Heart left ventricle (tissue), 16 donors: ENCODE measurements at regions not wholly inside any gene's neighbourhood (a gene's known extent, or its start where the extent isn't known, plus 50 kb on each side); places are given as distances from the start of the nearest gene placed in this dataset.

Experiments
- ATAC-seq, 4 donors: fragments of 200-7000 bp; cut with Tn5 transposase; one replicate each; pipeline ENCODE4 v1.9.1; 2020 to 2022; ENCODE audit warnings: moderate library complexity in 4 of 4, mild to moderate bottlenecking in 3 of 4, moderate number of reproducible peaks in 1 of 4
- DNase-seq, 5 donors: peaks; one replicate each; pipeline ENCODE4 v3.0.0-alpha.2; 2020
- H3K27ac ChIP-seq, 12 donors: fragments of 200-600 bp; sonication (generic) in 4 of 12; one replicate each; pipeline versions ENCODE4 v1.5.0 to v1.8.0; 2016 to 2022; ENCODE audit warnings: mild to moderate bottlenecking in 2 of 12
- H3K27me3 ChIP-seq, 9 donors: fragments of 200-600 bp; sonication (generic) in 2 of 9; one replicate each; pipeline versions ENCODE4 v1.5.1 to v1.8.0; 2016 to 2022; ENCODE audit warnings: mild to moderate bottlenecking in 3 of 9
- H3K36me3 ChIP-seq, 9 donors: fragments of 200-600 bp; sonication (generic) in 2 of 9; one replicate each; pipeline versions ENCODE4 v1.5.0 to v1.8.0; 2018 to 2022; ENCODE audit warnings: mild to moderate bottlenecking in 2 of 9
- H3K4me1 ChIP-seq, 12 donors: fragments of 200-600 bp; sonication (generic) in 4 of 12; one replicate each; pipeline versions ENCODE4 v1.5.0 to v1.8.0; 2016 to 2022; ENCODE audit warnings: mild to moderate bottlenecking in 3 of 12
- H3K4me3 ChIP-seq, 12 donors: fragments of 200-600 bp; sonication (generic) in 4 of 12; one replicate each; pipeline versions ENCODE4 v1.5.0 to v1.8.0; 2017 to 2022; ENCODE audit warnings: mild to moderate bottlenecking in 9 of 12, moderate library complexity in 4 of 12
- H3K9me3 ChIP-seq, 12 donors: fragments of 200-600 bp; sonication (generic) in 4 of 12; one replicate each; pipeline versions ENCODE4 v1.5.0 to v1.8.0; 2016 to 2022; ENCODE audit warnings: mild to moderate bottlenecking in 1 of 12
- CTCF ChIP-seq, 12 donors: fragments of 200-600 bp; sonication (generic) in 4 of 12; IDR thresholded peaks; one replicate each; pipeline versions ENCODE4 v1.5.0 to v1.8.0; 2018 to 2022; ENCODE audit warnings: antibody characterized with exemption in 12 of 12, mild to moderate bottlenecking in 5 of 12
- POLR2A ChIP-seq, 2 donors: fragments of 450-650 bp; IDR thresholded peaks; one replicate each; pipeline ENCODE4 v1.6.1; 2017; ENCODE audit warnings: antibody characterized with exemption in 2 of 2, mild to moderate bottlenecking in 2 of 2, moderate library complexity in 2 of 2
- WGBS, 4 donors: extraction: QIAGEN DNeasy Blood & Tissue Kit in 2 of 4; methylation state at CpG; one replicate each; pipeline versions ENCODE4 v1.1.5 to v1.1.7; 2013 to 2018; 5-methylcytosine and 5-hydroxymethylcytosine counted together
- intact Hi-C, 10 donors: fragments of 100-400 bp; cut with DNase I; formaldehyde crosslinking; loops; one replicate each; pipeline versions ENCODE4 v1.11.1 to v1.14.2; 2022
- donor health status: ischemic (EF 13 %, LVEDD 7.1; RV severe dilation, severe dysfunction).
- donor health status: healthy with polysubstance abuse.
- donor health status: DM: no; HTN: yes; CAD: no.
- donor health status: DM: no; HTN: no; CAD: no.
- donor health status: ischemic (EF 25% LVEDD 6.9; RV normal size, moderate dysfunction).
- donor health status: ischemic (EF 25% LVEDD 5.7; RV mildly dilated, moderate dysfunction).
- donor health status: healthy.
- donor health status: DM: yes; HTN: yes; CAD: no.
- donor health status: ischemic (EF 35%, LVEDD 5.7; RV mildly dilated, moderate dysfunction).
- donor health status: nonischemic (EF 11% LVEDD 7.7; RV severe dilation, severe dysfunction).
- donor health status: DM: yes; HTN: yes; CAD: no.
- donor health status: PGD.
- donor health status: ischemic (EF 29% LVEDD 5.4; RV normal size, mild dysfunction).
- donor health status: nonischemic (EF 23%, LVEDD 6.1; RV moderate dilation, normal function).

GRCh38 chr20:20799716-20800312 lies 87.4 kb upstream of the RALGAPA2 start:
- no peak for DNase-seq
- Histone ChIP-seq H3K4me1 (peaks cover 0 to 6% (median 0%) of the 10 kb centered on the region in 12 donors), H3K9me3 (no peaks in the 10 kb centered on the region), H3K27me3 (no peaks in the 10 kb centered on the region), H3K4me3 (no peak overlapping the region), H3K36me3 (no peaks in the 10 kb centered on the region), H3K27ac (no peak overlapping the region)
- 82 to 89% (median 82%) methylated on average over 6 of the region's 6 CpGs for WGBS, 4 donors
- TF ChIP-seq CTCF (IDR thresholded peaks at IDR 0.05), result no peak
- no peak for TF ChIP-seq POLR2A (IDR thresholded peaks at IDR 0.05)
- intact Hi-C loops, result loop anchor here in 2 of 10 donors (10.0 kb wide), 2 partner anchors 45 to 55 kb away; no protein-coding TSS in a partner anchor
- ATAC-seq, result peak in 1 of 4 donors; percentile 44

GRCh38 chr20:20797521-20798310 lies 85.3 kb upstream of the RALGAPA2 start:
- ATAC-seq (no peak), DNase-seq (no peak)

GRCh38 chr20:20796766-20797440 lies 84.5 kb upstream of the RALGAPA2 start:
- intact Hi-C loops, result no loop called here
- no peak overlapping the region for H3K27ac ChIP-seq
- ATAC-seq (no peak), DNase-seq (no peak)
- TF ChIP-seq POLR2A (IDR thresholded peaks at IDR 0.05) (no peak), CTCF (IDR thresholded peaks at IDR 0.05) (no peak)
- no peaks in the 10 kb centered on the region for H3K36me3 ChIP-seq
- no peak overlapping the region for H3K4me3 ChIP-seq
- no peaks in the 10 kb centered on the region for H3K4me1 ChIP-seq
- no peaks in the 10 kb centered on the region for H3K27me3 ChIP-seq
- WGBS, 4 donors, result 92 to 96% (median 94%) methylated on average over 18 of the region's 18 CpGs
- H3K9me3 ChIP-seq, result no peaks in the 10 kb centered on the region

More at GRCh38 chr20:20797521-20798310, 85.3 kb upstream of the RALGAPA2 start:
- Histone ChIP-seq H3K4me3 (no peak overlapping the region), H3K4me1 (peaks cover 0 to 3% (median 0%) of the 10 kb centered on the region in 12 donors), H3K36me3 (no peaks in the 10 kb centered on the region), H3K27ac (no peak overlapping the region), H3K9me3 (no peaks in the 10 kb centered on the region), H3K27me3 (no peaks in the 10 kb centered on the region)
- 86 to 91% (median 89%) methylated on average over 14 of the region's 14 CpGs for WGBS, 4 donors
- intact Hi-C loops, result no loop called here
- TF ChIP-seq CTCF (IDR thresholded peaks at IDR 0.05) (no peak), POLR2A (IDR thresholded peaks at IDR 0.05) (no peak)

GRCh38 chr20:20795721-20796120 lies 83.3 kb upstream of the RALGAPA2 start:
- Histone ChIP-seq H3K4me1 (no peaks in the 10 kb centered on the region), H3K9me3 (no peaks in the 10 kb centered on the region), H3K27ac (no peak overlapping the region), H3K27me3 (no peaks in the 10 kb centered on the region), H3K4me3 (no peak overlapping the region), H3K36me3 (no peaks in the 10 kb centered on the region)
- no peak for DNase-seq
- WGBS, 4 donors, result 56 to 77% (median 72%) methylated on average over 5 of the region's 5 CpGs
- intact Hi-C loops, result no loop called here
- no peak for TF ChIP-seq POLR2A (IDR thresholded peaks at IDR 0.05)
- TF ChIP-seq CTCF (IDR thresholded peaks at IDR 0.05), result no peak
- ATAC-seq, result no peak
